ELR (cell line): ENCODE measurements at regions not wholly inside any gene's neighbourhood (a gene's known extent, or its start where the extent isn't known, plus 50 kb on each side); places are given as distances from the start of the nearest gene placed in this dataset.

Experiments used
- DNase-seq: peaks from one replicate; pipeline ENCODE4 v3.0.0-alpha.2; 2015; ENCODE audit warnings: low read depth

- no peak for DNase-seq
Measured at GRCh38 chr12:116402163-116402939, 124.9 kb upstream of the MED13L start.

- DNase-seq = no peak
Measured at GRCh38 chr12:116403546-116403945, 126.1 kb upstream of the MED13L start.

DNA sequence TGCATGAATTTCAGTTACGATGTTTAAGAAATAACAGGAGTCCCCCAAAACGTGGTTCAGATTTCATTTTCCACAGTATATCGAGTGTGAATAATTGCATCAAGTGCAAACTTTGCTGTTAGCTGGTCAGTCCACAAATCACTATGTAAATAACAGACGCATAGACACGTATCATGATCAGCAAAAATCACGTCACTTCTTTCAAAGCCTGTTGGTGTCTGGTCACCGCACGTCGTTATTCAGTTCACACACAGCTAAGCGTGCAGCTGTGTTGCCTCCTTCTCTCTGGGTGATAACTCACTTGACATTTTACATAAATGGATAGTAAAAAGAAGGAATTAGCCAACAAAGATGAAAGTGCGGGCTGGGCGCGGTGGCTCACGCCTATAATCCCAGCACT is 126.8 kb upstream of the MED13L start:
- DNase-seq = no peak

DNA sequence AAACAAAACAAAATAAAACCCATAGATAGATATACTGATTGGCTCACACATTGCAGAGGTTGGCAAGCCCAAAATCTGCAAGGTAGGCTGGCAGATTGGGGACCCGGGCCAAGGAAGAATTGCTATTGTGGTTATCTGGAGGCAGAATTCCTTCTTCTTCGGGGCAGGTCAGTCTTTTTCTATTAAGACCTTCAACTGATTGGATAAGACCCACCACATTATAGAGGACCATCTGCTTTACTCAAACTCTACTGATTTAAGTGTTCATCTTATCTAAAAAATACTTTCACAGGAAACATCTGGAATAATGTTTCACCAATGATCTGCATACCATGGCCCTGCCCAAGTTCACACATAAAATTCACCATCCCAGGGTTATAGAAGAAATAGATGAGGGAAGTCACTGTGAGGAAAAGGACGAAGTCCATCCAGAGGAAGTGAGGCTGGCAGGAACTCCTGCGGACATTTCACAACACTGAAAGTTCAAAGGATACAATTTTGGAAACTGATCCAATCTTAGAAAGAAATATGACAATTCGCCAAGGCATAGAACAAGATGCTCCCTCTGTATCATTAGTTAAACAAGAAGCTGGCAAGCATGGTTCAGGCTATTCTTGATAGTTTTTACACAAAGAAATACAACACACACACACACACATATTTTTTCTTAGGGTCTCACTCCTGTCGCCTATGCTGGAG is 127.6 kb upstream of the MED13L start:
- no peak for DNase-seq

- peak; percentile 87 for DNase-seq
Measured at GRCh38 chr12:116406529-116406928, 129.0 kb upstream of the MED13L start.

- DNase-seq = no peak
Measured at GRCh38 chr12:116408489-116409250, 131.2 kb upstream of the MED13L start.

DNA sequence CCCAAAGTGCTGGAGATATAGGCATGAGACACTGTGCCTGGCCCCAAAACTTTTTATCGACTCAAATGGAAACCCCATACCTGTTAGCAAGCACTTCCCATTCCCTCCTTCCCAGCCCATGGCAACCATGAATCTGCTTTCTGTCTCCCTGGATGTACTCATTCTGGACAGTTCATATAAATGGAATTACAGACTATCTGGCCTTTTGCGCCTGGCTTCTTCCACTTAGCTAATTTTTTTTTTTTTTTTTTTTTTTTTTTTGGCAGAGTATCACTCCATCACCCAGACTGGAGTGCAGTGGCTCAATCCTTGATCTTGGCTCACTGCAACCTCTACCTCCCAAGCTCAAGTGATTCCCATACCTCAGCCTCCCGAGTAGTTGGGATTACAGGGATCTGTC is 134.5 kb upstream of the MED13L start:
- DNase-seq = no peak

DNA sequence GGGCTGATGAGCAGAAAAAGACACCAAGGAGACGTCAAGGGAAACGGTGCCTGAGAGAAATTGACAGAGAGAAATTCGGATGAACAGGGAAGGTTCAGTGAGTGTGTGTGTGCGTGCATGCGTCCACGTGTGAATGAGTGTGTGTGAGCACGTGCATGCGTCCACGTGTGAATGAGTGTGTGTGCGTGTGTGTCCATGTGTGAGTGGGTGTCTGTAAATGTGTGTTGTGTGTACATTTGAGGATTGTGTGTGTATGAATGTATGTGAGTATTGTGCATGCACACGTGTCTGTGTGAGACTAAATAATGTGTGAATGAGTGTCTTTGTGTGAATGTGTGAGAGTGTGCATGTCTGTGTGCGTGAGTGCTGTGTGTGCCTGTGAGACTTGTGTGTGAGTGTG is 137.4 kb upstream of the MED13L start:
- DNase-seq = no peak

DNA sequence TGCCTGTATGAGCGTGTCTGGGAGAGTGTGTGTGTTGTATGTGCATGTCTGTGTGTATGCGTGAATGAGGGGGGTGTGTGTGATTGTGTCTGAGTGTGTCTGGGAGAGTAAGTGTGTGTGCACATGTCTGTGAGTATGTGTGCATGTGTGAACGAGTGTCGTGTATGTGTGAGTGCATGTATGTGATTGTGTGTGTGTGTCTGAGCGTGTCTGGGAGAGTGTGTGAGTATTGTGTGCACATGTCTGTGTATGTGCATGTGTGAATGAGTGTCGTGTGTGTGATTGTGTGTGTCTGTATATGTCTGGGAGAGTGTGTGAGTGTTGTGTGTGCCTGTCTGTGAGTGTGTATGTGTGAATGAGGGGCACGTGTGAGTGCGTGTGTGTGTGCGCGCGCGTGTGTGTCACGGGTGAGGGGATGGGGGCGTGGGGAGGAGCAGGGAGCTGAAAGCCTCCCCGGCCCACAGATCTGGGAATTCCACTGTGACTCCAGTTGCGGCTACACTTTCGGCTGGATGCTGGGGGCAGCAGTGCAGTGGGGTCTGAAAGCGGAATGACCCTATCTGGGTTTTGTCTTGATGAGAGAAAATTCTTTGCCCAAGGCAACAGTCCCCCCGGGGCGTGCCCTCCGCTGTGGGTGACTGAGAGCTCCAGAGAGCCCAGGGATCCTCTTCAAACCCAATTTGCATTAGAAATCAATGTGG is 138.1 kb upstream of the MED13L start:
- no peak for DNase-seq

GRCh38 chr12:116416166-116416565 is 138.7 kb upstream of the MED13L start:
- DNase-seq = peak; percentile 28

DNA sequence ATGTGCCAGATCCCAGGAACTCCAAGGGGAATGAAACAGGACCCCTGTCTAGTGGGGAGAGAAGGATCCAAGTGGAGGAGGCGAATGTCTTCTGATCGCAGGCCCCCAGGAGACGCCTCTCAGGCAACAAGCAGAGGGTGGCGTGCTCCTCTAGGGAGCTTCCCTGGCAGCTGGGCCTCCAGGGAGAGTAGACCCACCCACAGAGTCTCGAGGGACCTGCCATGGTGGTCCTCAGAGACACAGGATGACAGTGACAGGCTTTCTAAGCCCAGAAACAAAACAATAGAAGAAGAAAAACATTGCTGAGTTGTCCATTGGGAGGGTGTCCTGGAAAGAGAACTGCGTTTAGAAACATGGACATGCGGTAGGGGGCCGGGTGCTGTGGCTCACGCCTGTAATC is 140.6 kb upstream of the MAP1LC3B2 start:
- no peak for DNase-seq

GRCh38 chr12:116420227-116420880 is 138.8 kb upstream of the MAP1LC3B2 start:
- no peak for DNase-seq

- no peak for DNase-seq
Measured at GRCh38 chr12:116421785-116422538, 137.2 kb upstream of the MAP1LC3B2 start.

- peak; percentile 58 for DNase-seq
Measured at GRCh38 chr12:116423094-116423493, 136.1 kb upstream of the MAP1LC3B2 start.

- DNase-seq = no peak
Measured at GRCh38 chr12:116425256-116426193, 133.7 kb upstream of the MAP1LC3B2 start.

DNA sequence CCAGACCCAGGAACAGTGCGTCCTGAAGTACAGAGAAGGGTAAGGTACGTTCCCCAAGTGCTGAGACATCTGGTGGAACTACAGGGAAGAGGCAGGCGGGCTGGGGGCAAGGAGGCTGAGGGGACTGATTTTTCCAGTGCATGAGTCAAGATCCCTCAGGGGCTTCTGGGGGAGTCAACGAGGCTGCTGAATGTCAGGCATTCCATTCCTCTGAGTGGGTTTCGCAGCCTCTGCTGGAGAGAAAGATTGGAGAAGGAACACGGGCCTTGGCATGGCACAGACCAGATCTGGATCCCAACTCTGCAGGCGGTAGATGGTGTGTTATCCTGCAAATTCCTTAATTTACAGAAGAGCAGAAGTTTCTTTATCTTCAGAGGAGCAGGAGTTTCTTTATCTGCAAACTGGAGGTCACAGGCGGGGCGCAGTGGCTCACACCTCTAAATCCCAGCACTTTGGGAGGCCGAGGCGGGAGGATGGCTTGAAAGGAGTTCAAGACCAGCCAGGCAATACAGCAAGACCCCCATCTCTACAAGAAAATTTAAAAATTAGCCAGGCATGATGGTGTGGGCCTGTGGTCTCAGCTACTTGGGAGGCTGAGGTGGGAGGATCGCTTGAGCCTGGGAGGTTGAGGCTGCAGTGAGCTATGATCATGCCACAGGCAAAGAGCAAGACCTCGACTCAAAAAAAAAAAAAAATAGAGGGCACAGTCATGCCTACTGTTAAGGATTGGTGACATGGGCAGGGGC is 132.6 kb upstream of the MAP1LC3B2 start:
- peak; percentile 100 for DNase-seq

- DNase-seq = peak; percentile 71
Measured at GRCh38 chr12:116427200-116427930, 131.8 kb upstream of the MAP1LC3B2 start.

DNA sequence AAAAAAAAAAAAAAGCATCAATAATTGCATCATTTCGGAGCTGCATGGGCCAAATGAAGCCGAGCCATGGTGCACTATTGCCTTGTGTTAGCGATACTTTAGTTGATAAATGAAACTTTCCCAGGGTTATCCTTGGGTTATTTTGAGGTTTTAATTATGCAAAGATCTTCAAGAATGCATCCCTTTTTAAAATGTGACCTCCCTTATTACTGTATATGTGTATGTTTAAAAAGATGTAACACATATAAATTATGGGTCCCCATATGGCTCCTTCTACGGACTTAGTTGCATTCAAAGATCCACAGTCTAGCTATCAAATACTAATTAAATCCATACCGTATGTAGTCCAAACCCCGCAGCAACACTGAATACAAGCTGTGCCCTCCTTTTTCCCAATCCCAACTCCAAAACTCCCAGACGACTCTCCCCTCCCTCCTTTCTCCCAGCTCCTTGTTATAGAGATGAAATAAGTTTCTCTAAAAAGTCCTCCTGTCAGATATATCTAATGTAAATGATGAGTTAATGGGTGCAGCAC is 129.3 kb upstream of the MAP1LC3B2 start:
- no peak for DNase-seq
